Neural progenitor cell (in vitro differentiated cells): ENCODE measurements at regions not wholly inside any gene's neighbourhood (a gene's known extent, or its start where the extent isn't known, plus 50 kb on each side); places are given as distances from the start of the nearest gene placed in this dataset.

ENCODE experiments used
- DNase-seq: peaks from one replicate; pipeline ENCODE4 v3.0.0-alpha.2; 2016; ENCODE audit warnings: low spot score
- H2AFZ ChIP-seq: fragments of 200-600 bp; sonication (generic); replicated peaks from 2 replicates; pipeline ENCODE4 v1.6.1; 2016; ENCODE audit warnings: antibody characterized with exemption
- H3F3A ChIP-seq: fragments of 200-600 bp; sonication (generic); 2 replicates; pipeline ENCODE4 v1.6.1; 2016; ENCODE audit warnings: antibody characterized with exemption, low read depth
- H3K27ac ChIP-seq: fragments of 200-600 bp; sonication (generic); 2 replicates; pipeline ENCODE4 v1.5.1; 2016; ENCODE audit warnings: mild to moderate bottlenecking
- H3K27me3 ChIP-seq: fragments of 200-600 bp; sonication (generic); 2 replicates; pipeline ENCODE4 v1.6.1; 2016; ENCODE audit warnings: mild to moderate bottlenecking, moderate library complexity
- H3K36me3 ChIP-seq: fragments of 200-600 bp; sonication (generic); 2 replicates; pipeline ENCODE4 v1.5.1; 2016
- H3K4me1 ChIP-seq: fragments of 200-600 bp; sonication (generic); 2 replicates; pipeline ENCODE4 v1.6.1; 2016; ENCODE audit warnings: mixed run types
- H3K4me2 ChIP-seq: fragments of 200-600 bp; sonication (generic); 2 replicates; pipeline ENCODE4 v1.6.1; 2016
- H3K4me3 ChIP-seq: fragments of 200-600 bp; sonication (generic); 2 replicates; pipeline ENCODE4 v1.5.1; 2016
- H3K79me2 ChIP-seq: fragments of 200-600 bp; sonication (generic); 2 replicates; pipeline ENCODE4 v1.6.1; 2016; ENCODE audit warnings: low read depth
- H3K9ac ChIP-seq: fragments of 200-600 bp; sonication (generic); 2 replicates; pipeline ENCODE4 v1.6.1; 2016
- H3K9me3 ChIP-seq: fragments of 200-600 bp; sonication (generic); 2 replicates; pipeline ENCODE4 v1.5.1; 2016; ENCODE audit warnings: low read depth
- H4K20me1 ChIP-seq: fragments of 200-600 bp; sonication (generic); 2 replicates; pipeline ENCODE4 v1.6.1; 2016; ENCODE audit warnings: low read depth
- H3K27ac Mint-ChIP-seq: 3 replicates; pipeline ENCODE4 v1.8.0; 2021; ENCODE audit warnings: mixed read lengths
- H3K27me3 Mint-ChIP-seq: 2 replicates; pipeline ENCODE4 v1.8.0; 2022; ENCODE audit warnings: low read depth, mild to moderate bottlenecking, inconsistent platforms, moderate library complexity, mixed read lengths; ENCODE audit not compliant: insufficient read depth
- H3K36me3 Mint-ChIP-seq: 3 replicates; pipeline ENCODE4 v1.8.0; 2021; ENCODE audit warnings: mixed read lengths
- H3K4me1 Mint-ChIP-seq: 3 replicates; pipeline ENCODE4 v1.8.0; 2021; ENCODE audit warnings: mixed read lengths
- H3K4me3 Mint-ChIP-seq: 3 replicates; pipeline ENCODE4 v1.8.0; 2021; ENCODE audit warnings: mild to moderate bottlenecking, moderate library complexity, mixed read lengths
- H3K9me3 Mint-ChIP-seq: 3 replicates; pipeline ENCODE4 v1.8.0; 2020; ENCODE audit warnings: mixed read lengths
- CTCF ChIP-seq: fragments of 200-600 bp; sonication (generic); IDR thresholded peaks from 2 replicates; pipeline ENCODE4 v1.5.1; 2017; ENCODE audit warnings: antibody characterized with exemption, mild to moderate bottlenecking
- EZH2 ChIP-seq: fragments of 200-600 bp; sonication (generic); IDR thresholded peaks from 2 replicates; pipeline ENCODE4 v1.6.1; 2017; ENCODE audit warnings: antibody characterized with exemption, mild to moderate bottlenecking, moderate library complexity
- EZH2phosphoT487 ChIP-seq: fragments of 200-600 bp; sonication (generic); IDR thresholded peaks from 2 replicates; pipeline ENCODE4 v1.6.1; 2017; ENCODE audit warnings: antibody characterized with exemption

DNA sequence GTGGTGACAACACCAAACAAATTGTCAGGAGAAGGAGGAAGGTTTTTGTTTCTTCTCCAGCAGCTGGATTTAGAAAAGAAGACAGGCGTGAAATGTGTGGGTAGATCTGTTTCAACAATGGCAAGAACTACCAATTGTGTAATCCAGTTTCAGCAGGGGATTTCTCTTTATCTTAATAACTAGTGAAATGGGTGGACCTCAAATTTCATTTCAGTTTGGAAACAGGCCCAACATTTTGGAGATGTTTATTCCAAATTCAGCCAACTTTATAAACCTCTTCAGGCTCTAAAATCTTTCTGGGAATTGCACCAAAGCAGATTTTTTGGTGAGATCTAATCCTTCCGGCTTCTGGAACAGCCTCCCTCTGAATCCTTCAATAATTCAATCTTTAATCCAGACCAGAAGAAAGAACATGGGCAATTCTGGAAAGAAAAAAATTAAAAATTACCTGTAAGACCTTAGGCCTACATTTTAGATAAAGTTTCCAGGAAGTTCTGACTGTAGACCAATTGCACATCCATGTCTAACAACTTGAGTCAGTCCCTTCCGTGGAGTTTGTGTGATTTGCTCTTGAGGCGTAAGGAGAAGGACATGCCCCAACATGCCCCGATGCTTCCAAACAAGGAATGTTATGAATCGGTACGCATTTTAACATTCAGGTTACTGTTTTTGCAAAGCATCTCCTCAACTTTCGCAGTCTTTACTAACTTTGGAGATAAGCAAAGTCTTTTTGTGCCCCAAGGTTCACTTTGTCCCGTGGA is 423.6 kb downstream of the IRX1 start:
- peaks cover 11% of the 10 kb centered on the region for H3K9me3 Mint-ChIP-seq
- peaks cover 3% of the 10 kb centered on the region for H3K4me1 ChIP-seq
- DNase-seq: no peak
- H3K36me3 Mint-ChIP-seq: no peaks in the 10 kb centered on the region
- H3K27ac ChIP-seq: no peak overlapping the region
- H3K9me3 ChIP-seq: no peaks in the 10 kb centered on the region
- no peak overlapping the region for H3K4me3 Mint-ChIP-seq
- no peaks in the 10 kb centered on the region for H4K20me1 ChIP-seq
- H3K9ac ChIP-seq: no peak overlapping the region
- no peak overlapping the region for H3K4me3 ChIP-seq
- no peaks in the 10 kb centered on the region for H3K36me3 ChIP-seq
- no peaks in the 10 kb centered on the region for H3F3A ChIP-seq
- peaks cover 9% of the 10 kb centered on the region for H3K27me3 Mint-ChIP-seq
- H3K27me3 ChIP-seq: no peaks in the 10 kb centered on the region
- peaks cover 24% of the 10 kb centered on the region for H3K4me1 Mint-ChIP-seq
- TF ChIP-seq CTCF: no peak
- TF ChIP-seq EZH2: no peak
- TF ChIP-seq EZH2phosphoT487: no peak
- H3K4me2 ChIP-seq: no peak overlapping the region
- H2AFZ ChIP-seq: no peak overlapping the region
- H3K27ac Mint-ChIP-seq: no peak overlapping the region
- no peaks in the 10 kb centered on the region for H3K79me2 ChIP-seq

GRCh38 chr5:4019841-4020240 is 424.2 kb downstream of the IRX1 start:
- Histone ChIP-seq H4K20me1 (no peaks in the 10 kb centered on the region), H3K9ac (no peak overlapping the region), H3K9me3 (no peaks in the 10 kb centered on the region), H3K79me2 (no peaks in the 10 kb centered on the region), H3K4me1 (peaks cover 3% of the 10 kb centered on the region), H3K27me3 (no peaks in the 10 kb centered on the region), H3K27ac (no peak overlapping the region), H2AFZ (peak overlapping the region; percentile 26), H3K4me3 (no peak overlapping the region), H3K4me2 (no peak overlapping the region), H3K36me3 (no peaks in the 10 kb centered on the region), H3F3A (no peaks in the 10 kb centered on the region)
- Mint-ChIP-seq H3K27ac (no peak overlapping the region), H3K4me1 (peaks cover 18% of the 10 kb centered on the region), H3K27me3 (peaks cover 9% of the 10 kb centered on the region), H3K4me3 (no peak overlapping the region), H3K36me3 (no peaks in the 10 kb centered on the region), H3K9me3 (peaks cover 11% of the 10 kb centered on the region)
- no peak for DNase-seq
- TF ChIP-seq CTCF (no peak), EZH2 (no peak), EZH2phosphoT487 (no peak)

DNA sequence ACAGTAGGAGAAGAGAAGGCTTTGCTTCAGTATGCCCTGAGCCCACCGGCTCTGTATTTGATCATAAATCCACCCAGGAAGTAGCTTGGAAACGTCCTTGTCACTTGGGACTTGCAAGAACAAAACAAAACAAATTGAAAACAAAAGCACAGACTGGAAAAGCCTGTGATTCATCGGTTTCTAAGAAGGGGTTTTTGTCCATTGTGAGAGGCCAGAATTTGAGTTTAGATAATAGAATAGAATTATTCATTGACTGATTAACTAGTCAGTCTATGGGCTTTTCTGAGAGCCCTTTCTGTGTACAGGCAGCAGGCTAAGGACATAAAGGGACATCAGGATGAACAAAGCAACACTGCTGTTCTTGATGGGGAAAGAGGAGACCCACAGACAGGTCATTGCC is 424.8 kb downstream of the IRX1 start:
- no peak for DNase-seq
- Mint-ChIP-seq H3K36me3 (no peaks in the 10 kb centered on the region), H3K27ac (no peak overlapping the region), H3K4me3 (no peak overlapping the region), H3K27me3 (peaks cover 9% of the 10 kb centered on the region), H3K9me3 (peaks cover 11% of the 10 kb centered on the region), H3K4me1 (peaks cover 18% of the 10 kb centered on the region)
- no peaks in the 10 kb centered on the region for H3K79me2 ChIP-seq
- no peak overlapping the region for H3K4me3 ChIP-seq
- no peaks in the 10 kb centered on the region for H3K27me3 ChIP-seq
- TF ChIP-seq EZH2phosphoT487 (no peak), CTCF (no peak), EZH2 (no peak)
- H3F3A ChIP-seq: no peaks in the 10 kb centered on the region
- no peak overlapping the region for H3K4me2 ChIP-seq
- H4K20me1 ChIP-seq: no peaks in the 10 kb centered on the region
- no peak overlapping the region for H3K9ac ChIP-seq
- no peak overlapping the region for H3K27ac ChIP-seq
- H3K4me1 ChIP-seq: peaks cover 3% of the 10 kb centered on the region
- H2AFZ ChIP-seq: peak overlapping the region; percentile 26
- no peaks in the 10 kb centered on the region for H3K36me3 ChIP-seq
- H3K9me3 ChIP-seq: no peaks in the 10 kb centered on the region
